ENCODE measurements at regions not wholly inside any gene's neighbourhood (a gene's known extent, or its start where the extent isn't known, plus 50 kb on each side); places are given as distances from the start of the nearest gene placed in this dataset.

GRCh38 chr1:88421997-88422396, 262.1 kb upstream of the PKN2 start:
- no peaks in the 10 kb centered on the region for H4K20me1 ChIP-seq (ENCODE audit: insufficient read depth, low read length)
- H3K9me3 Mint-ChIP-seq = peaks cover 14 to 33% (median 22%) of the 10 kb centered on the region in 7 donors
- H3K27ac Mint-ChIP-seq = no peak overlapping the region

GRCh38 chr1:88433556-88433955, 250.5 kb upstream of the PKN2 start:
- no peak overlapping the region for H3K27ac ChIP-seq (ENCODE audit: low read depth in 1 of 2, low read length in 2 of 2)
- no peaks in the 10 kb centered on the region for H3K79me2 ChIP-seq (ENCODE audit: insufficient read depth, low read length)
- no peak overlapping the region for H3K4me3 ChIP-seq (replicated peaks in 1 of 3; ENCODE audit: low read depth in 2 of 3, low read length in 3 of 3)
- H3K9me3 Mint-ChIP-seq = peaks cover 1 to 25% (median 17%) of the 10 kb centered on the region in 7 donors
- intact Hi-C loops (cut with micrococcal nuclease) = no loop called here
- WGBS (ENCODE audit: insufficient coverage) = 83% methylated on average over 1 of the region's 1 CpG
- no peak overlapping the region for H3K4me2 ChIP-seq (replicated peaks; ENCODE audit: extremely low read depth, low read length, poor library complexity, severe bottlenecking)
- no peaks in the 10 kb centered on the region for H3K4me1 Mint-ChIP-seq
- no peaks in the 10 kb centered on the region for H3K27me3 ChIP-seq (ENCODE audit: control insufficient read depth in 2 of 2, insufficient read depth in 2 of 2, low read length in 2 of 2)
- TF ChIP-seq CTCF (IDR thresholded peaks at IDR 0.05) = no peak
- no peak overlapping the region for H2AFZ ChIP-seq (ENCODE audit: insufficient read depth, low read depth, low read length, poor library complexity, severe bottlenecking)
- no peaks in the 10 kb centered on the region for H4K20me1 ChIP-seq (ENCODE audit: insufficient read depth, low read length)
- H3K27me3 Mint-ChIP-seq (ENCODE audit: low read depth in 3 of 3) = peaks cover 0 to 5% (median 0%) of the 10 kb centered on the region in 3 donors
- H3K9ac ChIP-seq (ENCODE audit: insufficient read depth, low read length, poor library complexity, severe bottlenecking) = no peak overlapping the region
- no peak overlapping the region for H3K27ac Mint-ChIP-seq
- no peaks in the 10 kb centered on the region for H3K36me3 ChIP-seq (replicated peaks in 1 of 2; ENCODE audit: control insufficient read depth in 1 of 2, insufficient read depth in 2 of 2, low read length in 2 of 2)
- no peaks in the 10 kb centered on the region for H3K4me1 ChIP-seq (ENCODE audit: control insufficient read depth in 1 of 2, insufficient read depth in 2 of 2, low read length in 2 of 2)
- H3K36me3 Mint-ChIP-seq = no peaks in the 10 kb centered on the region
- peaks cover 16 to 17% of the 10 kb centered on the region in 2 donors for H3K9me3 ChIP-seq (replicated peaks in 1 of 2; ENCODE audit: control insufficient read depth in 1 of 2, insufficient read depth in 1 of 2, low read length in 2 of 2)
- no peak overlapping the region for H3K4me3 Mint-ChIP-seq
- DNase-seq = no peak

More at GRCh38 chr1:88421997-88422396, 262.1 kb upstream of the PKN2 start:
- H3K4me3 ChIP-seq (replicated peaks in 1 of 3; ENCODE audit: low read depth in 2 of 3, low read length in 3 of 3) = no peak overlapping the region
- no peak overlapping the region for H2AFZ ChIP-seq (ENCODE audit: insufficient read depth, low read depth, low read length, poor library complexity, severe bottlenecking)
- no peak overlapping the region for H3K27ac ChIP-seq (ENCODE audit: low read depth in 1 of 2, low read length in 2 of 2)
- DNase-seq = no peak
- no peaks in the 10 kb centered on the region for H3K4me1 ChIP-seq (ENCODE audit: control insufficient read depth in 1 of 2, insufficient read depth in 2 of 2, low read length in 2 of 2)
- intact Hi-C loops (cut with micrococcal nuclease) = no loop called here
- no peak overlapping the region for H3K9ac ChIP-seq (ENCODE audit: insufficient read depth, low read length, poor library complexity, severe bottlenecking)
- H3K4me2 ChIP-seq (replicated peaks; ENCODE audit: extremely low read depth, low read length, poor library complexity, severe bottlenecking) = no peak overlapping the region
- no peaks in the 10 kb centered on the region for H3K36me3 ChIP-seq (replicated peaks in 1 of 2; ENCODE audit: control insufficient read depth in 1 of 2, insufficient read depth in 2 of 2, low read length in 2 of 2)
- no peaks in the 10 kb centered on the region for H3K79me2 ChIP-seq (ENCODE audit: insufficient read depth, low read length)
- H3K9me3 ChIP-seq (replicated peaks in 1 of 2; ENCODE audit: control insufficient read depth in 1 of 2, insufficient read depth in 1 of 2, low read length in 2 of 2) = peaks cover 32 to 36% of the 10 kb centered on the region in 2 donors
- TF ChIP-seq CTCF (IDR thresholded peaks at IDR 0.05) = no peak
- no CpG with 5 or more reads among the region's 1 CpG for WGBS (ENCODE audit: insufficient coverage)
- Mint-ChIP-seq H3K4me3 (no peak overlapping the region), H3K27me3 (ENCODE audit: low read depth in 3 of 3) (peaks cover 0 to 4% (median 0%) of the 10 kb centered on the region in 3 donors), H3K4me1 (no peaks in the 10 kb centered on the region), H3K36me3 (no peaks in the 10 kb centered on the region)
- H3K27me3 ChIP-seq (ENCODE audit: control insufficient read depth in 2 of 2, insufficient read depth in 2 of 2, low read length in 2 of 2) = no peaks in the 10 kb centered on the region

Data from CD14-positive monocyte (primary cell).